ENCODE measurements at regions not wholly inside any gene's neighbourhood (a gene's known extent, or its start where the extent isn't known, plus 50 kb on each side); places are given as distances from the start of the nearest gene placed in this dataset.

GRCh38 chr9:82588301-82589180 is 474.4 kb downstream of the RASEF start:
- in situ Hi-C loops (cut with HindIII; ENCODE audit: low pct_unique_long_range_greater_than_20kb, low sequenced_read_pairs): no loop called here
- no peak for DNase-seq (ENCODE audit: low read depth, low spot score)

- in situ Hi-C loops (cut with HindIII; ENCODE audit: low pct_unique_long_range_greater_than_20kb, low sequenced_read_pairs): no loop called here
- DNase-seq (ENCODE audit: low read depth, low spot score): no peak
Measured at GRCh38 chr9:82590845-82591244, 472.1 kb downstream of the RASEF start.

- DNase-seq (ENCODE audit: low read depth, low spot score): no peak
- in situ Hi-C loops (cut with HindIII; ENCODE audit: low pct_unique_long_range_greater_than_20kb, low sequenced_read_pairs): no loop called here
Measured at GRCh38 chr9:82593501-82593900, 469.4 kb downstream of the RASEF start.

GRCh38 chr9:82597241-82598203 is 465.4 kb downstream of the RASEF start:
- in situ Hi-C loops (cut with HindIII; ENCODE audit: low pct_unique_long_range_greater_than_20kb, low sequenced_read_pairs): no loop called here
- DNase-seq (ENCODE audit: low read depth, low spot score): no peak

GRCh38 chr9:82598241-82599039 is 464.5 kb downstream of the RASEF start:
- DNase-seq (ENCODE audit: low read depth, low spot score): no peak
- in situ Hi-C loops (cut with HindIII; ENCODE audit: low pct_unique_long_range_greater_than_20kb, low sequenced_read_pairs): no loop called here

GRCh38 chr9:82599336-82599949 is 463.5 kb downstream of the RASEF start:
- in situ Hi-C loops (cut with HindIII; ENCODE audit: low pct_unique_long_range_greater_than_20kb, low sequenced_read_pairs): no loop called here
- no peak for DNase-seq (ENCODE audit: low read depth, low spot score)

- in situ Hi-C loops (cut with HindIII; ENCODE audit: low pct_unique_long_range_greater_than_20kb, low sequenced_read_pairs): no loop called here
- DNase-seq (ENCODE audit: low read depth, low spot score): no peak
Measured at GRCh38 chr9:82600536-82601292, 462.2 kb downstream of the RASEF start.

GRCh38 chr9:82601293-82601771 is 461.6 kb downstream of the RASEF start:
- in situ Hi-C loops (cut with HindIII; ENCODE audit: low pct_unique_long_range_greater_than_20kb, low sequenced_read_pairs): no loop called here
- no peak for DNase-seq (ENCODE audit: low read depth, low spot score)

GRCh38 chr9:82604947-82605656 is 457.8 kb downstream of the RASEF start:
- no peak for DNase-seq (ENCODE audit: low read depth, low spot score)
- in situ Hi-C loops (cut with HindIII; ENCODE audit: low pct_unique_long_range_greater_than_20kb, low sequenced_read_pairs): no loop called here

GRCh38 chr9:82605657-82606031 is 457.3 kb downstream of the RASEF start:
- no peak for DNase-seq (ENCODE audit: low read depth, low spot score)
- in situ Hi-C loops (cut with HindIII; ENCODE audit: low pct_unique_long_range_greater_than_20kb, low sequenced_read_pairs): no loop called here

GRCh38 chr9:82606071-82606470 is 456.9 kb downstream of the RASEF start:
- in situ Hi-C loops (cut with HindIII; ENCODE audit: low pct_unique_long_range_greater_than_20kb, low sequenced_read_pairs): no loop called here
- no peak for DNase-seq (ENCODE audit: low read depth, low spot score)

- peak; percentile 76 for DNase-seq (ENCODE audit: low read depth, low spot score)
- in situ Hi-C loops (cut with HindIII; ENCODE audit: low pct_unique_long_range_greater_than_20kb, low sequenced_read_pairs): no loop called here
Measured at GRCh38 chr9:82606492-82607382, 456.2 kb downstream of the RASEF start.

GRCh38 chr9:82608487-82608886 is 454.5 kb downstream of the RASEF start:
- in situ Hi-C loops (cut with HindIII; ENCODE audit: low pct_unique_long_range_greater_than_20kb, low sequenced_read_pairs): no loop called here

GRCh38 chr9:82612942-82613341 is 450.0 kb downstream of the RASEF start:
- DNase-seq (ENCODE audit: low read depth, low spot score): no peak
- in situ Hi-C loops (cut with HindIII; ENCODE audit: low pct_unique_long_range_greater_than_20kb, low sequenced_read_pairs): no loop called here

More at GRCh38 chr9:82608487-82608886, 454.5 kb downstream of the RASEF start:
- no peak for DNase-seq (ENCODE audit: low read depth, low spot score)

- in situ Hi-C loops (cut with HindIII; ENCODE audit: low pct_unique_long_range_greater_than_20kb, low sequenced_read_pairs): no loop called here
Measured at GRCh38 chr9:82613498-82613897, 449.4 kb downstream of the RASEF start.

More at GRCh38 chr9:82613498-82613897, 449.4 kb downstream of the RASEF start:
- no peak for DNase-seq (ENCODE audit: low read depth, low spot score)
